HG03558 (cell line): ENCODE measurements at regions not wholly inside any gene's neighbourhood (a gene's known extent, or its start where the extent isn't known, plus 50 kb on each side); places are given as distances from the start of the nearest gene placed in this dataset.

Source experiments
- ATAC-seq: cut with Tn5 transposase; IDR thresholded peaks from one replicate; pipeline ENCODE4 v1.9.1; 2021; ENCODE audit warnings: moderate number of reproducible peaks; ENCODE audit not compliant: unreplicated experiment; ENCODE audit errors: extremely low read depth

GRCh38 chr16:74232806-74233465 is 63.7 kb upstream of the PSMD7 start:
- no peak for ATAC-seq

GRCh38 chr16:74230126-74230525 is 66.5 kb upstream of the PSMD7 start:
- ATAC-seq = no peak

- no peak for ATAC-seq
Observed at GRCh38 chr16:74226338-74226954, 70.2 kb upstream of the PSMD7 start.

- no peak for ATAC-seq
Observed at GRCh38 chr16:74224828-74225612, 71.6 kb upstream of the PSMD7 start.

- no peak for ATAC-seq
Observed at GRCh38 chr16:74221828-74222227, 74.8 kb upstream of the PSMD7 start.

- ATAC-seq = no peak
Observed at GRCh38 chr16:74219706-74220105, 76.9 kb upstream of the PSMD7 start.

GRCh38 chr16:74218871-74219270 is 77.7 kb upstream of the PSMD7 start:
- ATAC-seq = no peak

GRCh38 chr16:74216319-74216718 is 80.3 kb upstream of the PSMD7 start:
- no peak for ATAC-seq

GRCh38 chr16:74215249-74215648 is 81.4 kb upstream of the PSMD7 start:
- ATAC-seq = no peak

- no peak for ATAC-seq
Observed at GRCh38 chr16:74213372-74213771, 83.2 kb upstream of the PSMD7 start.

GRCh38 chr16:74210245-74210644 is 86.4 kb upstream of the PSMD7 start:
- ATAC-seq = no peak

- ATAC-seq = no peak
Observed at GRCh38 chr16:74202009-74202408, 94.6 kb upstream of the PSMD7 start.

GRCh38 chr16:74201576-74201975 is 95.0 kb upstream of the PSMD7 start:
- ATAC-seq = no peak

- ATAC-seq = no peak
Observed at GRCh38 chr16:74200921-74201320, 95.7 kb upstream of the PSMD7 start.

GRCh38 chr16:74199842-74200124 is 96.8 kb upstream of the PSMD7 start:
- no peak for ATAC-seq

GRCh38 chr16:74199066-74199841 is 97.4 kb upstream of the PSMD7 start:
- ATAC-seq = no peak

GRCh38 chr16:74192281-74192797 is 104.3 kb upstream of the PSMD7 start:
- no peak for ATAC-seq

GRCh38 chr16:74190292-74190691 is 106.3 kb upstream of the PSMD7 start:
- no peak for ATAC-seq

- ATAC-seq = no peak
Observed at GRCh38 chr16:74188856-74189255, 107.8 kb upstream of the PSMD7 start.

- ATAC-seq = no peak
Observed at GRCh38 chr16:74186561-74186971, 110.0 kb upstream of the PSMD7 start.

- no peak for ATAC-seq
Observed at GRCh38 chr16:74184839-74185238, 111.8 kb upstream of the PSMD7 start.
